ENCODE measurements at regions not wholly inside any gene's neighbourhood (a gene's known extent, or its start where the extent isn't known, plus 50 kb on each side); places are given as distances from the start of the nearest gene placed in this dataset.

DNA sequence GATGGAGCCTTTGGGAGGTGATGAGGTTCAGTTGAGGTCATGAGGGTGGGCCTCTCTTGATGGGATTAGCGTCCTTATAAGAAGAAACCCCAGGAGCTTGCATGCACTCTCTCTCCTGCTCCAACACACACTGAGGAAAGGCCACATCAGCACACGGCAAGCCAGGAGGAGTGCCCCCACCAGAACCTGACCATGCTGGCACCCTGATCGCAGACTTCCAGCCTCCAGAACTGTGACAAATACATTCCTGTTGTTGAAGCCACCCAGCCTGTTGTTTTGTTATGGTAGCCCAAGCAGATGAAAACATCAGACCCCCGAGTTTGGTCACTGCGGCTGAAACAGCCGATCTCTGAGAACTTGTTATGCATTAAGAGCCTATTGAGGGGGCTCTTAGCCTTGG is 64.8 kb upstream of the SOD1 start:
- TF ChIP-seq GATA2 (IDR thresholded peaks at IDR 0.05; ENCODE audit: low read depth, low read length) (no peak), GATA3 (IDR thresholded peaks at IDR 0.05; ENCODE audit: low read depth, low read length) (no peak)

All from SH-SY5Y (cell line).